GM12864 (cell line): ENCODE measurements at regions not wholly inside any gene's neighbourhood (a gene's known extent, or its start where the extent isn't known, plus 50 kb on each side); places are given as distances from the start of the nearest gene placed in this dataset.

Experiments used
- DNase-seq: peaks from one replicate; pipeline ENCODE4 v3.0.0-alpha.2; 2011; ENCODE audit warnings: low read depth
- H3K4me3 ChIP-seq: 2 replicates; pipeline ENCODE4 v1.5.1; 2011; ENCODE audit warnings: mild to moderate bottlenecking, low read depth, low read length, control low read depth
- CTCF ChIP-seq: IDR thresholded peaks from 2 replicates; pipeline ENCODE4 v1.5.1; 2011; ENCODE audit warnings: low read depth, mild to moderate bottlenecking, moderate library complexity, low read length, control low read depth, inconsistent platforms; ENCODE audit errors: missing control alignments

DNA sequence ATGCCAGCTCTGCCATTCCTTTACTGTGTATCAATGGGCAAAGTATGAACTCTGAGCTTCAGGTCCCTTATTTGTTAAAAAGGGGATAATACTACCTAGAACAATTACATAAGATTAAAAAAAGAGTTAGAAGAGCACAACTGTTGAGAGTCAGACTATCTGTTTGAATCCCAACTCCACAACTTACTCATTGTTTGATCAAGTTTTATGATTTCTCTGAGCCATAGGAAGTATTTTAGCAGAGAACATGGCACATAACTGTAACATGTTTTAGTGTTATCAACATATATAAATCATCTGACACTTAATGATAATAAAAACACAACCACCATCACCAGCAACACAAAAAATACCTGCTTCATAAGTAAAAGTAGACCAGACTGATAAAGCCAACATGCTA lies 421.3 kb downstream of the ZFHX3 start:
- DNase-seq: no peak
- no peak overlapping the region for H3K4me3 ChIP-seq
- TF ChIP-seq CTCF: no peak

DNA sequence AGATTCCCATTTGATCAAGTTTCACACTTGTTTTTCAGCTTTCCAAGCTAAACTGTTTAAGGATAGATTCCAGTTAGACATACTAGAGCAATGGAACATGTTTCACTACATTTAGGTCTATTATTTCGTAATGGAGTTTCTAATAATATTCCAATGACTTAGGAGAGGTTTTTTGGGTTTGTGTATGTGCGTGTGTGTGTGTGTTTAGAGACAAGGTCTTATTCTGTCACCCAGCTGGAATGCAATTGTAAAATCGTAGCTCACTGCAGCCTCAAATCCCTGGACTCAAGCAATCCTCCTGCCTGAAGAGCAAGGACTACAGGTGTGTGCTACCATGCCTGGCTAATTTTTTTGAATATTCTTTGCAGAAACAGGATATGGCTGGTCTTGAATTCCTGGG lies 426.3 kb downstream of the ZFHX3 start:
- DNase-seq: no peak
- no peak overlapping the region for H3K4me3 ChIP-seq
- no peak for TF ChIP-seq CTCF

GRCh38 chr16:72620853-72621252 lies 427.1 kb downstream of the ZFHX3 start:
- TF ChIP-seq CTCF: no peak
- no peak overlapping the region for H3K4me3 ChIP-seq
- DNase-seq: no peak

- no peak overlapping the region for H3K4me3 ChIP-seq
- DNase-seq: no peak
- TF ChIP-seq CTCF: no peak
Observed at GRCh38 chr16:72620348-72620747, 427.6 kb downstream of the ZFHX3 start.

GRCh38 chr16:72615856-72616255 lies 432.1 kb downstream of the ZFHX3 start:
- no peak for DNase-seq
- TF ChIP-seq CTCF: no peak
- H3K4me3 ChIP-seq: no peak overlapping the region

DNA sequence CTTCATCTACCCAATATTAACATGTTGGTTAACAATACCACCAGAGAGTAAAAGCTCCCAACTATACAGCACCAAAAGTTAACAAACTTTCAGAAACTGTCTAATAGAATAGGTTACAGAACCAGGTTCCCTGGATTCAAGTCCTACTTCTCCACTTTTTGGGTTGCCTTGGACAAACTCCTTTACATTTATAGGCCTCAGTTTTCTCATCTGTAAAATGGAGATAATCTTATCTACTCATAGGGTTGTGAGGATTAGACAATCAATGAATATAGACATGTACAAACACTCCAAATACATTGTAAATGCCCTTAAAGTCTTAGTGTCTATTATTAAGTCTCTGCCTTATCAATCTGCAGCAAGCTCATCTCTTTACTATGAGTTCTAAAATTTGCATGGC lies 435.2 kb downstream of the ZFHX3 start:
- no peak for DNase-seq
- TF ChIP-seq CTCF: no peak
- H3K4me3 ChIP-seq: no peak overlapping the region

- no peak overlapping the region for H3K4me3 ChIP-seq
- no peak for DNase-seq
- no peak for TF ChIP-seq CTCF
Observed at GRCh38 chr16:72612256-72612655, 435.7 kb downstream of the ZFHX3 start.
